Stimulated activated CD4-positive, alpha-beta T cell treated with anti-CD3 and anti-CD28 coated beads, Interleukin-1b, Interleukin-23, amount 100 ng/mL, for 48 hours (primary cell): ENCODE measurements at regions not wholly inside any gene's neighbourhood (a gene's known extent, or its start where the extent isn't known, plus 50 kb on each side); places are given as distances from the start of the nearest gene placed in this dataset.

Experiments
- DNase-seq: peaks from one replicate; pipeline ENCODE4 v3.0.0-alpha.2; 2020

DNA sequence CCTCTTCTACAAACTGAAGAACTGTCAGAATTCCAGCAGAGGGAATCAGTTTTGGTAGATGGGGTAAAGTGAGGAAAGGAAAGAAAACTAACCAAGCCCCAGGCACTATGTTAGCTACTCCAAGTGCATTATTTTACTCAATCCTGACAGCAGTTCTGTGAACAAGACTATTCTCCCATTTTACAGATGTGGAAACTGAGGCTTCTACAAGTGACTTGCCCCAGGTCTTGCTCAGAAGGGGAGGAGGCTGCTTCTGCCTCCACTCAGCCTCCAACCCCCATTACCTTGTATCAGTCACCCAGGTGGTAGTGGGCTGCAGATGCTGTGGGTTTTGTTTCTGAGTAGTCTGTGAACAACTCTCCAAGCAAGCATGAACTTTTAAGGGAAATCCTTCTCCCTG lies 315.2 kb upstream of the MAF start:
- no peak for DNase-seq

DNA sequence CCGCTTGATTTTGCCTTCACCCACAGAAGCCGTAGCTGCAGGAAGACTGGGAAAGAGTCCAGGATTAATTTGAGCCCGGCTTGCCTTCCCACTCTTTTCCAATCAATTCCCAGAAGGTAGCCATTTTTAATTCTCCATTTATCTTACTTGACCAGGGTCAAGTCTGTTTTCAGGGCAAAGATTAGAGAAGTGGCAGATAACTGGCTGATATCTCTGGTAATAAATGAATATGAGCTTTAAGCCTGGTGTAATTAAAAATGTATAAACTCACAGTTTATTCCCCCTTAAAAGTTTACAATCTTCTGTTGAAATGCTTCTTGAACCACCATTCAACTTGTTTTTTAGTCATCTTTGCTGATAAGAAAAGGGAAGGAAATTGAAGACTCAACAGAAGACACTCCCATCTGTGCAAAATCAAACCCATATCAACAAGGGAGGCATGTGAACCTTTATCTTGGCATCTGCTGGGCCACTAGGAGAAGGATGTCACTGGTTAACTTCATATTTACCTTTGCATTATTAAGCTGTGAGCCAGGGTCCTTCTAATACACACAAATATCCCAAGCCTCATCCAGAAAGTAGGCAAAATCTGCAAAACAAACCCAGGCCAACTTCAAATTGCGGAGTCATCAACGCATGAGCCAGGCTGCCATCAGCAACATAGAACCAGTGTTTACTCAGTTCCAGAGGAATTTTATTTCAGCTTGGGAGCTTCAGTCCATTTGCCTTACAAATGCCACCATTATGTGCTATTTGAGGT lies 314.6 kb upstream of the MAF start:
- no peak for DNase-seq

DNA sequence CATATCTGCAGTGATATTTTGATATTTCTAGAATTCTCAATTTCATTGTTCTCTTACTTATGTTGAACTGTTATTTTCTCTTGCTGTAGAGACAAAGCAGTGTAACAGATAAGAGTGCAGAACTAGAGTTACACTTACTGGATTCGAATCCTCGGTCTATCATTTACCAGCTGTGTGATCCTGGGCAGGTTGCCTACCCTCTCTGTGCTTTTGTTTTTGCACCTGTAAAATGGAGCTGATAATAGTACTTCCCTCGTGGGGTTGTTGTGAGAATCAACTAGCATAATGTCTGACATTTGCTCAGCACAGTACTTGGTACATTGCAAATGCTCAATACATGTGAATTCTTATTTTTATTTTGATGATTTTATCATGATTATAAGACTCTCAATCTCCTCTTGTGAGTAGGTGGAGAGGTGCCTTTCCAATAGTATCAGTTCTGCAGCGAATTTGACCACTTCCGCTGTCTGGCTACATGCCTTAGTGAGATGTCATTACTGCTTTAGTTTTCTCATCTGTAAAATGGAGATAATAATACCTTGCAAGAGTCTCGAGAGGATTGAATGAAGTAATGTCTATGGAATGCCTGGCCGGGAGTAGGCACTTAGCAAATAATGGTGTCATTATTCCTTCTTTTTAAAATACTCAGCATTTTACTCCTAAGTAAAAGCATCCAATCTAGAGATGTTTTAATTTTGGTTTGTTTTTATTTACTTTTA lies 312.2 kb upstream of the MAF start:
- no peak for DNase-seq

DNA sequence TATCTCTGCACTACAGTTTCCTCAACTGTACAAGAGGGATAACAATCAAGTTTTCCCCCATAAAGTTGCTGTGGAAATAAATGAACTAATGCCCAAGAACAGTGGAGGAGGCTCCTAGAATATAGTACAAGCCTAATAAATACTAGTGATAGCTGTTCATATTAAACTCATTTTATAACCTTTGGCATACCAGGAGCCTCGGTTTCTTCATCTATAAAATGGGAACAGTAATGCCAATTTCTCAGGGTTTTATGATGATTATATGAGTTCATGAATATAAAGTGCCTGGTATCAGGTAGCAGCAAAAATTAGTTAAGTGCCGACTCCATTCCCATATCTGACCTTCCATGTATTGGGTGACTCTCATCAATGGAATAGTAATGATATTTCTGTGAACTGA lies 311.1 kb upstream of the MAF start:
- no peak for DNase-seq

DNA sequence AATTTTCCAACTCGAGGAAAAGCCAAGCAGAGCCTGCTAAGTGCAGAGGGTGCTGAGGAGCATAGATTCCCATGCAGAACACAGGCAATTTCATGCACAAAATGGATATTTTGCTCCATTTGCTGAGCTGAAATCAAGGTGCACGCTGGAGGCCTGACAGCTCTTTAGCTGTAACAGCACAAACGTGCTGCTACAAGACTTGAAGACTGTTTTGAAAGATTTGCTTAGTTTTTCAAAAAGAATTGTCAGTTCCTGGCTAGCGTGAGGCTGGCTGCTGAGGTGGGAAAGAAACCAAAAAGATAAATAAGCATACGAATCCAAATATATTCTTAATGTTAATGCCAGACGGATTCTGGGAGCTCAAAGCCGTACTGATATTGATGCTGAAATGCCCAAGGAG lies 309.0 kb upstream of the MAF start:
- DNase-seq: no peak

DNA sequence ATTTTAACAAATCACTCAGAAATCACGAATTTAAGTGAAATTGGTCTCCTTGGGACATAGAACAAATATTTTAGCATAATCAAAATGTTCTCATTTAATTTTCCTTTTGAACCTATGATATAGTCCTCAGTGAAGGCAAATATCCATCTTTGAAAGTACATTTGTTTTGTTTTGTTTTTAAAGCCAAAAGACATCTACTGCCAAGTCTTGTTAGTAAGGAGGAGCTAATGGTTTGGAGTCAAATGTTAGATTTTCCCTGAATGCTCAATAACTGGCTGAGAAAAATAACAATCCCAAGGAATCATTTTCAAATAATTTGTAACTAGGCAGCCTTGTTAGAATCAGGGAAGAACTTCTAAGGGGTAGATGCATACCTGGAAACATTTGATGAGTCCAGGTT lies 302.9 kb upstream of the MAF start:
- DNase-seq: no peak

DNA sequence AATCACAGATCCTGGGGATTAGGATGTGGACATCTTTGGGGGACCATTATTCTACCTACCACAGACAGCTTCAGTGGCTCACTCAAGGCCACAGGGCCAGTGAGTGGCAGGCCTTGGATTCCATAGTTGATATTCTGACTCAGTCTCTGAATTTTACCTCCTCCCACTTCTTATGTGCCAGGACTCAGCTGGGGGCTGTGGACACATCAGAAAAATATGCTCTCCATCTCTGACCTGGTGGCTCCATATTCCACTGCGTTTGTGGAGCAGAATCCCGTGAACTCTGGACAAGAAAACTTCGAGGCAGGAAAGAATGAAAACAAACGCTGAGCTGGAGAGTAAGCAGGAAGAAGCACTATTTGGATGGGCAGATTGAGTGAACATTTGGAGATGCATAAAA lies 301.8 kb upstream of the MAF start:
- no peak for DNase-seq

DNA sequence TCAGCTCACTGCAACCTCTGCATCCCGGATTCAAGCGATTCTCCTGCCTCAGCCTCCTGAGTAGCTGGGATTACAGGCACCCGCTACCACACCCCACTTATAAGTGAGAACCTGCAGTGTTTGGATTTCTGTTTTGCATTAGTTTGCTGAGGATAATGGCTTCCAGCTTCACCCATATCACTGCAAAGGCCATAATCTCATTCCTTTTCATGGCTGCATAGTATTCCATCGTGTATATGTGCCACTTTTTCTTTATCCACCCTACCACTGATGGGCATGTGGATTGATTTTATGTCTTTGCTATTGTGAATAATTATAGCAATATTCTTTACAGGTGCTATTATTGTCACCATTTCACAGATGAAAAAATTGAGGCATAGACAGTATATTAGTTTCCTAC lies 301.0 kb upstream of the MAF start:
- DNase-seq: no peak

DNA sequence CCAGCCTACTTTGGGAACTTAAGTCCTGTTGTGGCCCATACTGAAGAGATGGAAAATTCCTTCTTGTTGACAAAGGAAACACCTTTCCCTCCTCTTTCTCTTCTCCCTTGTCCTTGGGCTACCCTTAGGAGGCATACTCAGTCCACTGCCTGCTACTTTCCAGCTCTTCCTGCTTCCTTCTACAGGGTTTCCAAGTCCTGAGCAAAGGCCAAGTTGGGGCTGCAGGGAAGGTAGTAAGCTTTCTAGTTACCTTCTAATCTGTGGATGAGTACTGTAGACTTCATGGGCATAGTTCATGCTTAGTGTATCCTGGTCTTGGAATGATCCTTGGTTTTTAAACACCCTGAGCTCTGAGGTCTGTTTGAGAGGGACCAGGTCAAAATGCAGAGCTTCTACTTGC lies 299.2 kb upstream of the MAF start:
- no peak for DNase-seq

DNA sequence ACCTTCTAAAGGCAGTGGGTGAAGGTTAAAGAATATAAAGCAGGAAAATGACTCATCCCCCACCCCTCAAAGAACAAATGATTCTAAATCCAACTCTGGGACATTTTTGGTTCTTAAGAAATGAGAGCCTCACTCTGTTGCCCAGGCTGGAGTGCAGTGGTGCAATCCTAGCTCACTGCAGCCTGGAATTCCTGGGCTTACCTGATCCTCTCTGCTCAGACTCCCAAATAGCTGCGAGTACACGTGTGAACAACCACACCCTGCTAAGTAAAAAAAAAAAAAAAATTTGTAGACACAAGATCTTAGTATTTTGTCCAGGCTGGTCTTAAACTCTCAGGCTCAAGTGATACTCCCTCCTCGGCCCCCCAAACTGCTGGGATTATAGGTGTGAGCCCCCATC lies 298.8 kb upstream of the MAF start:
- DNase-seq: no peak

DNA sequence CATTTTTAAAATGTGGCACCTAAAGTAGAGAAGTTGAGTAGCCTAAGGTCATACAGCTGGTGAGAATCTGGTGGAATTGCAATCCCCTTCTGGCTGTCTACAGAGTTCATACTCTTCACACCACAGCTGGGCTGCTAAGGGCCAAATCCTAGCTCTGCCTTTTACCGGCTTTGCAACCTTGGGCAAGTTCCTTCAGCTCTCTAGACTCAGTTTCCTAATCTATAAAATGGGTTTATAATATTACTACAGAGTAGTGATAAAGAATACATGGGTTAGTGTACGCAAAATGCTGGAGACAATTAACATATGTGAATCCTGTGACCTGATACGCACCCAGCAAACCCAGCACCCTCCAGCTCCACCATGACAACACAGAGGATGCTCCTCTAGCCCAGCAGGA lies 298.2 kb upstream of the MAF start:
- no peak for DNase-seq

DNA sequence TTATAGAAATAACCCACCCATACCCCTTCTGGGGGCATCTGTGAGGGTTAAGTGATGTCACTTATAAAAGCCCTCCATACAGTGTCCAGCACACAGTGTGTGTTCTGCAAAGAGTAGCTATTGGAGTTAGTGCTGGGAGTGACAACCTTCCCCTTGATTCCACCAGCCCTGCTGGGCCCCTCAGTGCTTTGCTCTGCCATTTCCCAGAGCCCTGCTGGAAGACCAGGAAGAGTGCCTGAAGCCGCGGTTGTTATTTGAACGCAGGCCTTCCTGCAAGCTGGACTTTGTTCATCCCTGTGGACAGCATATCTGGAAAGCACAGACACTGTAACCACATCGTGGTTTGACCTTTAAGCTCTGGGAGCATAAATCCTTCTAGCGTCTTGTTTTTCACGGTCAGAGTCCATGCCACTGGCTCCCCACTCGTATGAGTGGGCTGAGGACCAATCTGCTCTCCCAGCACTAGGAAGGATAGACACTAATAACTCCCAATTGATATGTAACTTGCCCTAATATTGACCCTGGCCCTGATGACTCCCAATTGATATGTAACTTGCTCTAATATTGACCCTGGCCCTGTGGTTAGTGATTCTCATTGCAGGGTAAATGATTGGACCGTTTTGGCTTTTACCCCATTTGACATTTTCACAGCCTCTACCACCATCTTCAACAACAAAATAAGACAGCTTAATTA lies 297.1 kb upstream of the MAF start:
- no peak for DNase-seq

DNA sequence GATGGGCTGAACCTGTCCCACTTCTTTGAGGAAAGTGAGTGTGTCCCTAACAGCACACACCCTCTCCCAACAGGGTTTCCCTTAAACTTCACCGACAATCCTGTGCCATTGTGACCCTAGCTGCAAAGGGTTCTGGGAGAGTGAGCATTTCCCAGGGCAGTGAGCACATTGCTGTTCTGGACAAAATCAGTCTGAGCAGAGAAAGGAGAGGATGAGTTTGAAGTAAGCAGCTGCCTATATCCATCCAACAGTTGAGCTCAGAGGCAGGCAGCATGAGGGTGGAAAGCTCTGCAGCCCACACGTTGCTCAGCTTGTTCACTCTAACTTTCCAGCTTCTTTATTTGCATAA lies 296.5 kb upstream of the MAF start:
- DNase-seq: no peak

DNA sequence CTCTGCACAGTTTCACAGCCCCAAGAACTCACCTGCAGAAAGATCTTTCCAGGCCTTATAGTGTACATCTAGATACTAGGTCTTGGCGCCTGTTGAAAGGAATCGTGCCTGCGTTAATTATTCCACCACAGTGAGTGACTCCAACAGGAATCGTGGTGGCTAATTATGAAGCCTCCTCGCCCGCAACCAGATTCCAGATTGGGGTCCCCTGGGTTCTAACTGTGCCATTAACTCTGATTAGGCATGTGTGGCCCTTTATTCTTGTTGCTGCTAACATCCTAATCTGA lies 295.3 kb upstream of the MAF start:
- no peak for DNase-seq

DNA sequence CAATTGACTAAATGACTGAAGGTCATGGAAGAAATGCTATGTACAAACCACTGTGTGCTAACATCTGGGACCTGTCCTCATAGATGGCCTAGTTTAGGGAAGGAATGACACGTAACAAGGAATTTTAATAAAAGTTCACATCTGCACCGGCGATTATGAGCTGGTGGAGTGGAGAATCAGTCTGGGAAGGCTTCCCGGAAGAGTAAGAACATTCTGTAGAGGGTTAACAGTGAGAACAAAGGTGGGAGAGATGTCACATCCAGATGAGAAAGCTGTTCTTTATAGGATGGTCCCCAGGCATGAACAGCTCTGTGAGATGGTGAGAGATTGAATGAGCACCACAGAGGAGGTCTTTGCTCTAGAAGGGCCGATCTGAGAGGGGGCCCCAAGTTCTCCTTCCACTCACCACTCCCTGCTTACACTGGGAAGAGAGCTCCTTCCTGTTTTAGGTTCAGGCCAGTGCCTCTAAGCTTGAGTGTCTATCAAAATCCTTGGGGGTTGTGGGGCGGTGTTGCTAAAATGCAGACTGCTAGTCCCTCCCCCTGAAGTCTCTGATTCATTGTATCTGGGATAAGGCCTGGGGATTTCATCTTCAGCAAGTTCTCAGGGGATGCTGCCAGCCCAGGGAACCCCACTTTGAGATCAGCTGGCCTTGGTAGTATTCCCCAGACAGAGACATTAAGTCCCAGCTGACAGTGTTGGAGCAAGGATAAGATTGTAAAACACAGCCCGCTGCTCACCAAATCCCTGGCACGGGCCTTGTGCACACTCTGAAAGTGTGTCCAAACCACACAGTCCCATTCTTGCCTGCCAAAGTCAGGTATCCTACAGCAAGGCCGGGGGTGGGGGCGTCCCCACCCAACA lies 294.7 kb upstream of the MAF start:
- DNase-seq: no peak

DNA sequence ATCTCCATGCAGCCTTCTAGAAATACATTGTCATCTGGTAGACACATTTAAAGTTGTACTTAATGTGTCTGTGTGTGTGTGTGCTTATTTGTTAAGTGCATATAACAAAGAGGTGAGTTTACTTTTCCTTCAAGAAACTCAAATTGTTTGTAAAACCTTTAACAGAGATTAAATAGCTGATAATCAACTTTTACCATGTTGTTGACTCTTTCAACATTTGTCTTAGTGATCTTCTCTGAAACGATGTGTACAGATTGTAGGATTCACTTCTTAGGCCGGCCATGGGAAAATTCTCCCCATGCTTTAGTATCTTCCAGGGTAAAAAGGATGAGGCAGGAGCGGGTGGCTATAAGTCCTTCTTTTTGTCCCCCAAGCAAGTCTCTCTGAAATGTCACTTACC lies 292.9 kb upstream of the MAF start:
- no peak for DNase-seq

DNA sequence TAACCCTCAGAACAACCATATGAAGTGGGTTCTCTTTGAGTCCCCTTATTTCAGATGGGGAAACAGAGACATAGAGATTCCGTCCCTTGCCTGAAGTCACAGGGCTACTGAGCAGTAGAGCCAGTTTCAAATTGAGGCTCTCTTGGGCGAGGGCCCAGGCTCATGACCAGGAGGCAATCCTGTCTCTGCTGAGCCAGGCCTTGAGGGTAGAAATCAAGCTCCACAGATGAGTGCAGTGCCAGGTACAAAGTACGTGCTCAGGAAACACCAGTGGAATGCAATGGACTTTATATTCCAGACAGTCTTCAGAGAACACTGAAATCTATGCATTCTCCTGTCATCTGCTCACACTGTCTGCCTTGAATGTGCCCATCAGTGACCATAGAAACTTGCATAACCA lies 291.7 kb upstream of the MAF start:
- no peak for DNase-seq

DNA sequence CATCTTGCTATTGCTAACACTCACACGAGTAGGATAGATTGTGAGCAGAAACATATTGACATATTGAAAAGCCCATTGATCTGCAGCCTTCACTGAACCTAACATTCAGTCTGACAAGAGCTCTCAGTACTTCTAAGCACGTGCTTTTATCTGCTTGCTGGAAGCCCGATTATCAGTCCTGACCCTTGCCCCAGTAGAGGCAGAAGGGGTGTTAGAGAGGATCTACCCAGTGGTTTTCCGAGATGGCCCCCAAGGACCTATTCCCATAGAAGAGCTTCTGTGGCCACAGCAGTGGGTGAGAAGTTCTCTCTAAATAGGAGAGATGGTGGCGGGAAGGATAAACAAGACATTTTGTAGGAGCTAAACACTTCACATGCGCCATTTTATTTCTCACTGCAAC lies 290.9 kb upstream of the MAF start:
- DNase-seq: no peak

DNA sequence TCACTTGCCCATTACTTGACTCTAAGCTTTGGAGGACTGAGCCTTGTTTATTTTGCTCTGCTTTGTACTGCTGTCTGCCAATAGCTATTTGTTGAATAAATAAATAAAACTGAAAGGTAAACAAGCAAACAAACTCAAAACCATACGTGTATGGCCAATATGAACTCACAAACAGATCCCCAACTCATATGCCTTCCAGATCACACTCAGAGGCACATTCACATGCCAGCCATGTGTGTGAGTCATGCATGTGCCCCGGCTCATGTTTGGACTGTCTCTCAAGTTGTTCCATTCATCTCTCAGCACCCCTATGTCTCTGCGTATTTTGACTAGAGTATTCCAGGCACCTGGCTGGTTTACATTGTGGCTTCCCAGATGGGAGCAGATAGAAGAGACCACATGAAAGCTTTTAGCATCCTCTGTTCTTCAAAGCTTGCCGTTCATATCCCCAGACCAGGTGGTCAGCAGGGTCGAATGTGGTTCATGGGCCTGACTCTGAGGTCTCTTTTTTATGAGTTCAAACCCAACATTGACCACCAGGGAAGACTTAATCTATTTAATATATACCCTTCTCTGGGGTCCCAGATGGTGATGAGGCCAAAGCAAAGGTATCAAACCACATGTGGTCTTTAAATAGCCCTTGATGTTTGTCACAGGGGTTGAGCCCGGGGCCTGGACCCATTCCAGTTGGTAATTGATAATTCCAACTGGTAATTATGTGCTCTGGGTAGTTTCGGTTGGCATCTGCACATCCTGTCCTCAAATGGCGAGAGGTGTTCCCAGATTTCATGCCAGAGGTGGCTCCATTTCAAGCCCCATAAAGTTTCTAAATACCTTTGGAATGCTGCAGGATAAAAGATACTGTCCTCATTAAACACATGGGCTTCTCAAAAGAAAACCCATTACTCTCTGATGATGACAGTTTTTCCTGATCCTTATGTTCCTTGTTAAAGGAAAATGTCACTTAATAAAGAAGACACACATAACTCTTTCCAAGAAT lies 287.3 kb upstream of the MAF start:
- no peak for DNase-seq

DNA sequence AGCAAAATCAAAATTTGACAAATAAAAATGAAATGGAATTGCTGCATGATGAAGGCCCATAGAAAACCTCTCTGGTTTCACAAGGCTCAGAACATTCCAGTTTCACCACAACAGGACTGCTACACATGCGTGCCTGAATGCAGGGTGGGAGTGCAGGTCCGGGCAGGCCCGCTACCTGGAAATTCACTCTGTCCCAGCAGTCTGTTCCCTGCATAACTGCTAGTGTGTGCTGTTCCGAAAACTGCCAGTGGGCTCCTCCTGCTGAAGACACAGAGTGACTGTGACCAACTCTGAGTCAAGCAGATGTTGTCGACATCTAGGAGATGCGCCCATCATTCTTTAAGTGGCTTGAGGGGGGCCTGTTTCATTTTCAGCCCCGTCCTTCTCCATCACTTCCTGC lies 284.8 kb upstream of the MAF start:
- DNase-seq: no peak

DNA sequence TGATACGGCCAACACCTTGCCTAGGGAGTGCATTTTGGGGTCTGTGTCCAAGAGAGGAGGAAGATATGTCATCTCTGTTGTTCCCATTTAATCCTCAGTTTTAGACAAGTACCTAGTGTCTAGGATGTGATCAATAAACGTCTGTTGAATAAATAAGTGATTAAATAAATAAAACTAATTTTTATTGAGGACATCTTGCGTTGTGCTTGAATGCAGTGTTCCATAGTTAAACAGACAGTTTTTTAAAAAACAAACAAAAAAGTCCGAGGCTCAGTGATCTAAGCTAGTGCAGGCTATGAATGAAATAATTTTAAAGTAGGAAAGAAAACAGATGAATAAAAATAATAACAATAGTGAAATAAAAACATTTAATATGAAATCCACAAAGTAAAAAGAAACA lies 283.0 kb upstream of the MAF start:
- no peak for DNase-seq

DNA sequence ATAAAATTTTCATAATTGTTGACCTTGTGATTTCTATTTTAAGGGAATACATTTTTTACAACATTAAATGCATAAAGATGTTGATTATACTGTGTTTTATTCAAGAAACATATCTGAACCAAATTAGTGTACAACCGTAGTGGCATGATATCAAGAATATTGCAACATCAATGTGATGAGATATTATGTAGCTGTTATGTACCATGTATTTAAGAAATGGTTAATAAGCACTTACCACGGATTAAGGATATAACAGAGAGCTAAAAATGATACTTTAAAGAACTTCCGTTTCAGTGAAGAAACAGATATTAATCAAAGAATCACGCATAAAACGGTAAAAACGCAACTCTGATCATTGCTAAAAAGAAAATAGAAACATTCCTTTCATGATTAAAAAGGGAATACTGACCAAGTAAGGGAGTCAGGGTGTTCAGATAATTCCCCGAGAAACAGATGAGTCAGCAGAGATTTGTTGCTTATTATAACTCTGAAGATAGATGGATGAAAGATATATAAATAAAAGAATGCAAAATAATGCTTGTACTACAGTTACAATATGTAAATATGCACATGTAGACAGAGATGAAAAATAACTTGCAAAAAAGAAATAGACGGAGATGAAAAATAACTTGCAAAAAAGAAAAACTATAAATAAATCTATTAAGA lies 281.9 kb upstream of the MAF start:
- no peak for DNase-seq
